Endodermal cell (in vitro differentiated cells): ENCODE measurements at regions not wholly inside any gene's neighbourhood (a gene's known extent, or its start where the extent isn't known, plus 50 kb on each side); places are given as distances from the start of the nearest gene placed in this dataset.
A peak's percentile ranks its signal among the peaks of the same experiment; 100 is the strongest.

Experiments
- DNase-seq: peaks from one replicate; pipeline ENCODE4 v3.0.0-alpha.2; 2017
- H3K27ac ChIP-seq: 2 replicates; pipeline ENCODE4 v1.5.1; 2013; ENCODE audit warnings: mild to moderate bottlenecking, low read depth, low read length, moderate library complexity
- H3K27me3 ChIP-seq: 2 replicates; pipeline ENCODE4 v1.6.1; 2013; ENCODE audit warnings: mild to moderate bottlenecking, low read length, moderate library complexity; ENCODE audit not compliant: insufficient read depth, control insufficient read depth, poor library complexity, severe bottlenecking
- H3K36me3 ChIP-seq: 2 replicates; pipeline ENCODE4 v1.7.0; 2013; ENCODE audit warnings: mild to moderate bottlenecking, low read length, moderate library complexity; ENCODE audit not compliant: control insufficient read depth, insufficient read depth
- H3K4me1 ChIP-seq: one replicate; pipeline ENCODE4 v1.7.0; 2013; ENCODE audit warnings: low read length; ENCODE audit not compliant: control insufficient read depth, insufficient read depth
- H3K4me3 ChIP-seq: 2 replicates; pipeline ENCODE4 v1.5.1; 2013; ENCODE audit warnings: mild to moderate bottlenecking, low read length, moderate library complexity
- H3K9ac ChIP-seq: 2 replicates; pipeline ENCODE4 v1.6.1; 2013; ENCODE audit warnings: mild to moderate bottlenecking, low read length, moderate library complexity; ENCODE audit not compliant: poor library complexity, severe bottlenecking; ENCODE audit errors: extremely low read depth
- H3K9me3 ChIP-seq: 2 replicates; pipeline ENCODE4 v1.6.1; 2013; ENCODE audit warnings: mild to moderate bottlenecking, low read length, moderate library complexity; ENCODE audit not compliant: control insufficient read depth
- H3K27ac Mint-ChIP-seq: 2 replicates; pipeline ENCODE4 v1.8.0; 2020; ENCODE audit warnings: mixed read lengths
- H3K27me3 Mint-ChIP-seq: 2 replicates; pipeline ENCODE4 v1.8.0; 2021; ENCODE audit warnings: mild to moderate bottlenecking, mixed read lengths; ENCODE audit not compliant: insufficient read depth
- H3K36me3 Mint-ChIP-seq: 2 replicates; pipeline ENCODE4 v1.8.0; 2020; ENCODE audit warnings: low read depth, mixed read lengths
- H3K4me1 Mint-ChIP-seq: 2 replicates; pipeline ENCODE4 v1.8.0; 2020; ENCODE audit warnings: mixed read lengths
- H3K4me3 Mint-ChIP-seq: 2 replicates; pipeline ENCODE4 v1.8.0; 2020; ENCODE audit warnings: mild to moderate bottlenecking, moderate library complexity, mixed read lengths
- H3K9me3 Mint-ChIP-seq: 2 replicates; pipeline ENCODE4 v1.8.0; 2020; ENCODE audit warnings: mild to moderate bottlenecking, mixed read lengths
- CTCF ChIP-seq: fragments of 200-600 bp; sonication (generic); conservative IDR thresholded peaks from 2 replicates; pipeline ENCODE4 v1.5.0; 2021; ENCODE audit warnings: antibody characterized with exemption, mild to moderate bottlenecking
- WGBS, 2 experiments: methylation state at CpG; one replicate each; pipeline versions ENCODE4 v1.1.5 to v1.1.7; 2013; ENCODE audit warnings: missing lambda C conversion rate in 2 of 2, mixed read lengths in 1 of 2; ENCODE audit not compliant: insufficient coverage in 1 of 2, insufficient read length in 1 of 2; 5-methylcytosine and 5-hydroxymethylcytosine counted together

- peaks cover 38% of the 10 kb centered on the region for H3K4me1 Mint-ChIP-seq
- DNase-seq: no peak
- H3K27me3 ChIP-seq: no peaks in the 10 kb centered on the region
- peaks cover 20% of the 10 kb centered on the region for H3K4me1 ChIP-seq
- H3K27me3 Mint-ChIP-seq: peaks cover 2% of the 10 kb centered on the region
- WGBS, 2 experiments: 41% methylated on average over 3 of the region's 4 CpGs; no CpG with 5 or more reads in 1 of the 2 experiments
- H3K9me3 Mint-ChIP-seq: no peaks in the 10 kb centered on the region
- H3K9ac ChIP-seq: no peak overlapping the region
- H3K36me3 ChIP-seq: no peaks in the 10 kb centered on the region
- H3K27ac ChIP-seq: no peak overlapping the region
- H3K36me3 Mint-ChIP-seq: peaks cover 2% of the 10 kb centered on the region
- no peaks in the 10 kb centered on the region for H3K9me3 ChIP-seq
- H3K4me3 Mint-ChIP-seq: no peak overlapping the region
- no peak for TF ChIP-seq CTCF
- no peak overlapping the region for H3K4me3 ChIP-seq
- no peak overlapping the region for H3K27ac Mint-ChIP-seq
Measured at GRCh38 chr2:48110492-48110891, 204.0 kb upstream of the FOXN2 start.

DNA sequence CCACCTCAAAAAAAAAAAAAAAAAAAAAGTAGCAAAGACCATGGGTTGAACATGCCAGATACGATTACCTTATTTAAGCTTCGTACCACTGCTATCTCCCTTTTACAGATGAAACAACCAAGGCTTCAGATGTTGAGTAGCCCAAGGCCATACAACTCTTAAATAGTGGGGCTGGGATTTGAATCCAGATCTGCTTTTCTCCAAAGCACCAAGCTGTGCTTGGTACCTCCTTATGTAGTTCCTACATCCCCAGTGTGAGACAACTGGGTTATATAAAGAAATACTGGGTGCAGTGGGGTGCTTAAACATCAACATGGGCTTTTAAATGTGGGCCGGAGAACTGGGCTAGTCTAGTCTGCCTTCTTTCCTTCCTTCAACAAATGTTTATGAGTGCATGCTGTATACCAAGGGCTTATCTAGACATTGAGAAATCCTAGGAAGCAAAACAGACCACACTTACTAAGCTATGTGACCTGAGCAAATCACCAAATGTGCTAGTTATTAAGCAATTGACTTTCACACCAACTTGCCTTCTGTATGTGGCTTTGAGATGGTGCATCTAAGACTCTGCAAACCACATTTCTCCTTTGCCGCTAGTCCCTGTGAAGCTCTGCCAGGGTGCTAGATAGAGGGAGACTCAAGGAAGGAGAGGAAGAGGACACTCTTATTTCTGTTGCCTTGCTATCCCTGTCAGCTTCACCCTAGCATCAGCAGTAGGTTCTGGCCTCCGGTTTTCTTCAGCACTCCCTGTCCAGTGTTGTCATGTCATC is 201.4 kb upstream of the FOXN2 start:
- H3K27me3 ChIP-seq: no peaks in the 10 kb centered on the region
- H3K9ac ChIP-seq: no peak overlapping the region
- Mint-ChIP-seq H3K27me3 (peaks cover 3% of the 10 kb centered on the region), H3K36me3 (peaks cover 2% of the 10 kb centered on the region), H3K4me1 (peaks cover 18% of the 10 kb centered on the region), H3K9me3 (no peaks in the 10 kb centered on the region), H3K4me3 (no peak overlapping the region), H3K27ac (no peak overlapping the region)
- DNase-seq: no peak
- TF ChIP-seq CTCF: no peak
- H3K36me3 ChIP-seq: no peaks in the 10 kb centered on the region
- no peaks in the 10 kb centered on the region for H3K9me3 ChIP-seq
- 99 to 100% methylated on average over 2 to 5 of the region's 5 CpGs for WGBS, 2 experiments
- H3K27ac ChIP-seq: no peak overlapping the region
- no peak overlapping the region for H3K4me3 ChIP-seq
- H3K4me1 ChIP-seq: peaks cover 12% of the 10 kb centered on the region

DNA sequence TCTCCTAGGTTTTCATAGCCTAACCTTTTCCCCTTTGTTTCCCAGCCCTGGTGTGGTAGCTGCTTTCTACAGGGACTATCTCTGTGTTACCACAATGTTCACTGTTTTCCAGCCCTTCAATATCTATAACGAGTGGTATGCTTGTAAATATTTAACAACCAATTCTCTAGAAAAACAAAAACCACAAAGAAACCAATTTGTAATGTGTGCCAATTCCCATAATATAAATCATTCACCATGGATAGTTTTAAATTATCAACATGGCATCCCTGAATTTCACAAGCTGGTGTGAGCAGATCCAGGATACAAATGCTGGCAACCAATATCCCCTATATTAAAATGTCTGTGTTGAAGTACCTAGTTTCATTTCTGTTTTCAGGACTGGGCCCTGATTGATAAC is 200.7 kb upstream of the FOXN2 start:
- H3K4me1 Mint-ChIP-seq: peaks cover 18% of the 10 kb centered on the region
- peak overlapping the region; percentile 10 for H3K27ac Mint-ChIP-seq
- Histone ChIP-seq H3K4me1 (peaks cover 12% of the 10 kb centered on the region), H3K27ac (no peak overlapping the region), H3K9me3 (no peaks in the 10 kb centered on the region), H3K36me3 (no peaks in the 10 kb centered on the region), H3K27me3 (no peaks in the 10 kb centered on the region), H3K9ac (no peak overlapping the region), H3K4me3 (no peak overlapping the region)
- H3K4me3 Mint-ChIP-seq: no peak overlapping the region
- H3K9me3 Mint-ChIP-seq: no peaks in the 10 kb centered on the region
- H3K36me3 Mint-ChIP-seq: peaks cover 2% of the 10 kb centered on the region
- no peak for TF ChIP-seq CTCF
- no peak for DNase-seq
- peaks cover 3% of the 10 kb centered on the region for H3K27me3 Mint-ChIP-seq
- 100% methylated on average over 1 of the region's 1 CpG for WGBS, 2 experiments
